ENCODE measurements at regions not wholly inside any gene's neighbourhood (a gene's known extent, or its start where the extent isn't known, plus 50 kb on each side); places are given as distances from the start of the nearest gene placed in this dataset.

DNA sequence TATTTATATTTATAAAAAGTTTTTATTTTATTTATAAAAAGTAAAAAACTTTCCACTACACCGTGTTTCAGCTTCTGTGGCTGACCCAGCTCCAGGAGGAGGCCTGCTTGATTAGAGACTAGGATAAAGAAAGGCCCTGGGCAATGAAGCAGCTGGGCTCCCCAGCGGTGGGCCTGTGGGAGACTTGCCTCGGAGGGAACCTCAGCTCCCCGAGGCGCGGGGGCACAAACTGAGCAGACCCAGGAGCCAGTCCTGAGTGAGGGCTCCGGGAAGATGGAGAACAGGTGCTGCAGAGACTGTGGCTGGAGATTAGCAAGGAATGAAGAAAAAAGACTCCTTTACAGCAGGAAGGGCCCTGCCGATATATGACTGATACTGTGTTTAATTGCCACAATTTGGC, 63.8 kb upstream of the GJB6 start:
- DNase-seq = no peak
- TF ChIP-seq, protein P1, sequence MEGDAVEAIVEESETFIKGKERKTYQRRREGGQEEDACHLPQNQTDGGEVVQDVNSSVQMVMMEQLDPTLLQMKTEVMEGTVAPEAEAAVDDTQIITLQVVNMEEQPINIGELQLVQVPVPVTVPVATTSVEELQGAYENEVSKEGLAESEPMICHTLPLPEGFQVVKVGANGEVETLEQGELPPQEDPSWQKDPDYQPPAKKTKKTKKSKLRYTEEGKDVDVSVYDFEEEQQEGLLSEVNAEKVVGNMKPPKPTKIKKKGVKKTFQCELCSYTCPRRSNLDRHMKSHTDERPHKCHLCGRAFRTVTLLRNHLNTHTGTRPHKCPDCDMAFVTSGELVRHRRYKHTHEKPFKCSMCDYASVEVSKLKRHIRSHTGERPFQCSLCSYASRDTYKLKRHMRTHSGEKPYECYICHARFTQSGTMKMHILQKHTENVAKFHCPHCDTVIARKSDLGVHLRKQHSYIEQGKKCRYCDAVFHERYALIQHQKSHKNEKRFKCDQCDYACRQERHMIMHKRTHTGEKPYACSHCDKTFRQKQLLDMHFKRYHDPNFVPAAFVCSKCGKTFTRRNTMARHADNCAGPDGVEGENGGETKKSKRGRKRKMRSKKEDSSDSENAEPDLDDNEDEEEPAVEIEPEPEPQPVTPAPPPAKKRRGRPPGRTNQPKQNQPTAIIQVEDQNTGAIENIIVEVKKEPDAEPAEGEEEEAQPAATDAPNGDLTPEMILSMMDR (conservative IDR thresholded peaks at IDR 0.05) = no peak
- Mint-ChIP-seq H3K27me3 (ENCODE audit: low read depth) (no peaks in the 10 kb centered on the region; the same call in 1 of the 2 replicates), H3K27ac (no peak overlapping the region), H3K4me1 (peaks cover 7 to 9% of the 10 kb centered on the region in 2 experiments), H3K36me3 (ENCODE audit: insufficient read depth in 1 of 3, low read depth in 3 of 3) (no peaks in the 10 kb centered on the region), H3K4me3 (no peak overlapping the region), H3K9me3 (peaks cover 0 to 3% of the 10 kb centered on the region in 2 experiments; a peak in 1 of 5 replicates)
- Histone ChIP-seq H2BK5ac (ENCODE audit: insufficient read length, low read length) (no peak overlapping the region), H4K8ac (replicated peaks; ENCODE audit: insufficient read length, low read depth, low read length) (no peak overlapping the region), H3K27me3 (ENCODE audit: insufficient read depth, low read length) (no peaks in the 10 kb centered on the region; the same call in 1 of the 2 replicates), H4K91ac (ENCODE audit: insufficient read length, low read depth, low read length) (no peak overlapping the region), H3K4me1 (ENCODE audit: insufficient read depth, low read length) (no peaks in the 10 kb centered on the region), H3K9me3 (ENCODE audit: control insufficient read depth, low read depth, low read length) (no peaks in the 10 kb centered on the region), H3K56ac (ENCODE audit: insufficient read length, low read depth, low read length) (no peak overlapping the region), H2BK20ac (ENCODE audit: low read depth, low read length, poor library complexity, severe bottlenecking) (no peak overlapping the region), H2AFZ (ENCODE audit: low read length) (no peak overlapping the region), H2AK5ac (ENCODE audit: insufficient read length, low read length) (no peak overlapping the region), H3K79me2 (ENCODE audit: insufficient read depth, low read length) (no peaks in the 10 kb centered on the region), H3K79me1 (ENCODE audit: insufficient read depth, low read depth, low read length, poor library complexity, severe bottlenecking) (no peaks in the 10 kb centered on the region), H3T11ph (ENCODE audit: low read length) (no peak overlapping the region), H3K27ac (ENCODE audit: insufficient read length, low read depth, low read length) (no peak overlapping the region), H3K14ac (ENCODE audit: insufficient read depth, low read length) (no peak overlapping the region), H2BK120ac (ENCODE audit: low read depth, low read length, poor library complexity, severe bottlenecking) (no peak overlapping the region), H3K18ac (ENCODE audit: insufficient read length, low read depth, low read length) (no peak overlapping the region), H2BK15ac (ENCODE audit: low read depth, low read length) (no peak overlapping the region), H3K23me2 (ENCODE audit: insufficient read length, low read depth, low read length, poor library complexity, severe bottlenecking) (no peaks in the 10 kb centered on the region), H3K4ac (ENCODE audit: low read depth, low read length) (no peak overlapping the region), H3K4me2 (ENCODE audit: insufficient read depth, insufficient read length, low read length) (no peak overlapping the region), H3K23ac (ENCODE audit: insufficient read length, low read depth, low read length) (no peak overlapping the region), H2BK12ac (ENCODE audit: insufficient read length, low read depth, low read length) (no peak overlapping the region), H4K20me1 (ENCODE audit: control insufficient read depth, insufficient read depth, insufficient read length) (no peaks in the 10 kb centered on the region), H3K9ac (ENCODE audit: extremely low read depth, insufficient read length, low read length) (no peak overlapping the region), H4K5ac (ENCODE audit: insufficient read length, low read depth, low read length) (no peak overlapping the region)
- no CpG with 5 or more reads among the region's 8 CpGs for WGBS (ENCODE audit: extremely low coverage, insufficient read length, low lambda C conversion rate)
